Osteoblast (primary cell): ENCODE measurements at regions not wholly inside any gene's neighbourhood (a gene's known extent, or its start where the extent isn't known, plus 50 kb on each side); places are given as distances from the start of the nearest gene placed in this dataset.

ENCODE experiments used
- DNase-seq: peaks from one replicate; pipeline ENCODE4 v3.0.0; 2011; ENCODE audit warnings: low spot score, mixed read lengths; ENCODE audit not compliant: insufficient read length; ENCODE audit errors: missing footprints
- H2AFZ ChIP-seq: 2 replicates; pipeline ENCODE4 v1.6.0; 2011; ENCODE audit warnings: mild to moderate bottlenecking, low read length
- H3K27ac ChIP-seq: 2 replicates; pipeline ENCODE4 v1.5.1; 2011; ENCODE audit warnings: mild to moderate bottlenecking, low read depth, low read length, moderate library complexity
- H3K27me3 ChIP-seq: 2 replicates; pipeline ENCODE4 v1.6.0; 2012; ENCODE audit warnings: mild to moderate bottlenecking, control low read depth, inconsistent platforms, low read length, moderate library complexity; ENCODE audit not compliant: insufficient read depth
- H3K36me3 ChIP-seq: 2 replicates; pipeline ENCODE4 v1.5.1; 2011; ENCODE audit warnings: mild to moderate bottlenecking, low read length, control low read depth, moderate library complexity; ENCODE audit not compliant: insufficient read depth
- H3K4me1 ChIP-seq: 2 replicates; pipeline ENCODE4 v1.5.1; 2011; ENCODE audit warnings: mild to moderate bottlenecking, low read length, control low read depth, moderate library complexity; ENCODE audit not compliant: insufficient read depth
- H3K4me2 ChIP-seq: 2 replicates; pipeline ENCODE4 v1.6.0; 2011; ENCODE audit warnings: mild to moderate bottlenecking, low read length; ENCODE audit not compliant: insufficient read depth
- H3K4me3 ChIP-seq: fragments of 200-600 bp; sonication (generic); 3 replicates; pipeline ENCODE4 v1.5.1; 2012; ENCODE audit warnings: mild to moderate bottlenecking, low read length, inconsistent platforms; ENCODE audit not compliant: insufficient read depth
- H3K79me2 ChIP-seq: 2 replicates; pipeline ENCODE4 v1.6.0; 2012; ENCODE audit warnings: mild to moderate bottlenecking, low read length, control low read depth, inconsistent platforms; ENCODE audit not compliant: insufficient read depth
- H3K9me3 ChIP-seq: 2 replicates; pipeline ENCODE4 v1.5.1; 2011; ENCODE audit warnings: low read depth, low read length, control low read depth
- H4K20me1 ChIP-seq: 2 replicates; pipeline ENCODE4 v1.6.0; 2012; ENCODE audit warnings: mild to moderate bottlenecking, low read length, control low read depth; ENCODE audit not compliant: insufficient read depth
- TF ChIP-seq, protein P1 (sequence below): IDR thresholded peaks from 2 replicates; pipeline ENCODE4 v1.5.1; 2011; ENCODE audit warnings: mild to moderate bottlenecking, low read depth, low read length, moderate library complexity; ENCODE audit errors: extremely low read depth

DNA sequence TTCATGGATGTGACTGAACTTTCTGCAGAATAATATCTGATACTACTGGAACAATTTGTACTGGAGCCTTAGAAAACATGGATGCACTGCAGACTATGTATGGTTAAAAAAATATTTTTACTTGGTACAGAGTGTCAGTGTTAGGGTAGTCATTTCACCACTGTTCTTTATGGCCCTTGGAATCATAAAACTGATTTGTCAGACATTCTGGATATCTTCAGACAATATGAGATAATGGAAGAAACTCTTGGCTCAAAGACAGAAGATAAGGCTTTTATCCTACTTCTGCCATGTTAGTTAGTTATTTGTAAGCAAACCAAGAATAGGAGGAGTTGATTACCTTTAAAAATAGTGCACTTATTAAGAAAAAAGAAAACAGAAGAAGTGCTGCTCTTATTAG, 209.4 kb downstream of the LRIG3 start:
- Histone ChIP-seq H3K9me3 (no peaks in the 10 kb centered on the region), H3K27me3 (no peaks in the 10 kb centered on the region), H2AFZ (no peak overlapping the region), H3K36me3 (no peaks in the 10 kb centered on the region), H3K27ac (no peak overlapping the region), H4K20me1 (no peaks in the 10 kb centered on the region), H3K4me1 (peaks cover 20% of the 10 kb centered on the region), H3K79me2 (no peaks in the 10 kb centered on the region), H3K4me2 (no peak overlapping the region), H3K4me3 (no peak overlapping the region)
- DNase-seq, result peak; percentile 32
- TF ChIP-seq, protein P1, sequence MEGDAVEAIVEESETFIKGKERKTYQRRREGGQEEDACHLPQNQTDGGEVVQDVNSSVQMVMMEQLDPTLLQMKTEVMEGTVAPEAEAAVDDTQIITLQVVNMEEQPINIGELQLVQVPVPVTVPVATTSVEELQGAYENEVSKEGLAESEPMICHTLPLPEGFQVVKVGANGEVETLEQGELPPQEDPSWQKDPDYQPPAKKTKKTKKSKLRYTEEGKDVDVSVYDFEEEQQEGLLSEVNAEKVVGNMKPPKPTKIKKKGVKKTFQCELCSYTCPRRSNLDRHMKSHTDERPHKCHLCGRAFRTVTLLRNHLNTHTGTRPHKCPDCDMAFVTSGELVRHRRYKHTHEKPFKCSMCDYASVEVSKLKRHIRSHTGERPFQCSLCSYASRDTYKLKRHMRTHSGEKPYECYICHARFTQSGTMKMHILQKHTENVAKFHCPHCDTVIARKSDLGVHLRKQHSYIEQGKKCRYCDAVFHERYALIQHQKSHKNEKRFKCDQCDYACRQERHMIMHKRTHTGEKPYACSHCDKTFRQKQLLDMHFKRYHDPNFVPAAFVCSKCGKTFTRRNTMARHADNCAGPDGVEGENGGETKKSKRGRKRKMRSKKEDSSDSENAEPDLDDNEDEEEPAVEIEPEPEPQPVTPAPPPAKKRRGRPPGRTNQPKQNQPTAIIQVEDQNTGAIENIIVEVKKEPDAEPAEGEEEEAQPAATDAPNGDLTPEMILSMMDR, result no peak

DNA sequence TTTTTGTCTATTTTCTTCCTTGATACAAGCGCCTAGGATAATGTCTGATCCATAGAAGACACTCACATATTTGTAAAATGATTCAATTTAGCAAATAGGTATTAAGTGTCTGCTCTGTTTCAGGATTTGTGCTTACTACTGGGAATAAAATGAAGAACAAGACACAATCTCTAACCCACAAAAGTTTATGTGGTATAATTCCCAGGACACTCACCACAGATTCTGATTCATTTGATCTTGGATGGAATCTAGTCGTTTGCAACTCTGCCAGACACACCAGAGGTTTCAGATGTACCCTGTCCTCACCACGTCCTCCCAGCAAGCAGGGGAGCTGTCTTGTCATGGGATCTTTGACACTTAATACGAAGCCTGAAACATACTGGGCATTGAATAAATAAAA, 208.3 kb downstream of the LRIG3 start:
- Histone ChIP-seq H2AFZ (no peak overlapping the region), H3K79me2 (no peaks in the 10 kb centered on the region), H3K9me3 (no peaks in the 10 kb centered on the region), H4K20me1 (no peaks in the 10 kb centered on the region), H3K4me1 (peaks cover 20% of the 10 kb centered on the region), H3K27me3 (no peaks in the 10 kb centered on the region), H3K36me3 (no peaks in the 10 kb centered on the region), H3K4me2 (peak overlapping the region; percentile 41), H3K4me3 (no peak overlapping the region), H3K27ac (peak overlapping the region; percentile 64)
- TF ChIP-seq, protein P1, result no peak
- DNase-seq, result peak; percentile 72

DNA sequence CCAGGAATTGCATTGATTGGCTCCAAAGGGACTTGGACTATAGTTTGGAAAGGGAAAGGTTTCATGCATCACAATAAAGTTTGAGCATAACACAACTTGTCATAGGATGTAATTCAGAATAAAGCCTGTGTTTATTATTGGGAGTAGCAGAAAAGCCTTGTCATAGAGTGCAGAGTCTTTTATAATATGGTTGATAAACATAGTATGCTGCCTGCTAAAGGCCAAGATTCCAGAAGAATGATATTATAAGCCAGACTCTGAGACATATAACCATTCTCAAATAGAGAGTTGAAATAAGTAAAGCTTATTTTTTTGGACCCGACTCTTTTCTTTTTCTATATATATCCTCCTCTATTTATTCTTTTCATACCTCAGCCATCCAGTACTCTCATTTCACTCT, 207.3 kb downstream of the LRIG3 start:
- H3K4me2 ChIP-seq, result no peak overlapping the region
- no peak overlapping the region for H3K27ac ChIP-seq
- H3K27me3 ChIP-seq, result no peaks in the 10 kb centered on the region
- no peak for DNase-seq
- H3K4me1 ChIP-seq, result peaks cover 20% of the 10 kb centered on the region
- no peak overlapping the region for H2AFZ ChIP-seq
- no peaks in the 10 kb centered on the region for H4K20me1 ChIP-seq
- no peaks in the 10 kb centered on the region for H3K36me3 ChIP-seq
- no peaks in the 10 kb centered on the region for H3K9me3 ChIP-seq
- no peaks in the 10 kb centered on the region for H3K79me2 ChIP-seq
- H3K4me3 ChIP-seq, result no peak overlapping the region
- TF ChIP-seq, protein P1, result no peak

DNA sequence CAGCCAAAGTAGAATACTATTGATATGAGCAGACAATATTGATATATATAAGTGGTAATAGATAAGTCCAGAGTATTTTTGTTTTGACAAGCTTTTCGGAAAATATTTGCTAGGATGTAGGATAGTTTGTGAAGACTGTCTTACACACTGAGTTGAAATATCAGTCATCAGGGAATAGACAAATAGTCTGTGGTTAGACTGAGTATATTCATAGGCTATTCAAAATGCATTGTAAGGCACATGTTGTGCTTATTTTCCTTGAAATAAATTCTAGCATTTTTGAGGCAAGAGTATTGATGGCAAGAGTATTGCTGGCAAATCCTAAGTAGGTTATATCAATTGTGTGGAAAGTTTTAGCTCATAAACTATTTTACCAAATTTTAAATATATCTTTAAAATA, 201.1 kb downstream of the LRIG3 start:
- no peaks in the 10 kb centered on the region for H4K20me1 ChIP-seq
- H3K9me3 ChIP-seq, result no peaks in the 10 kb centered on the region
- no peak overlapping the region for H3K27ac ChIP-seq
- no peak overlapping the region for H3K4me3 ChIP-seq
- no peak for DNase-seq
- TF ChIP-seq, protein P1, result no peak
- H3K4me1 ChIP-seq, result no peaks in the 10 kb centered on the region
- H2AFZ ChIP-seq, result no peak overlapping the region
- no peaks in the 10 kb centered on the region for H3K27me3 ChIP-seq
- no peaks in the 10 kb centered on the region for H3K79me2 ChIP-seq
- H3K4me2 ChIP-seq, result no peak overlapping the region
- no peaks in the 10 kb centered on the region for H3K36me3 ChIP-seq
